NCI-H146 treated with DMSO at 0.1 percent for 48 hours (cell line): ENCODE measurements at regions not wholly inside any gene's neighbourhood (a gene's known extent, or its start where the extent isn't known, plus 50 kb on each side); places are given as distances from the start of the nearest gene placed in this dataset.
"Not testable (repeated sequence)": the region's sequence is repeated elsewhere in the genome, so short reads cannot be mapped to it uniquely, and the experiment has no call there.

ENCODE experiments used
- DNase-seq: peaks from one replicate; lab custom pipeline; 2025; ENCODE audit not compliant: unreplicated experiment; lab: John Stamatoyannopoulos, UW

GRCh38 chr20:55175081-55175480 is 699.7 kb downstream of the DOK5 start:
- no peak for DNase-seq

GRCh38 chr20:55174635-55175034 is 699.2 kb downstream of the DOK5 start:
- DNase-seq = no peak

GRCh38 chr20:55174172-55174571 is 698.8 kb downstream of the DOK5 start:
- DNase-seq = no peak

GRCh38 chr20:55173601-55174000 is 698.2 kb downstream of the DOK5 start:
- DNase-seq = no peak

- peak; percentile 84 for DNase-seq
These were observed 697.1 kb downstream of the DOK5 start for GRCh38 chr20:55172310-55173002.

- DNase-seq = peak; percentile 100
These were observed 690.7 kb downstream of the DOK5 start for GRCh38 chr20:55166063-55166462.

- no peak for DNase-seq
These were observed 685.6 kb downstream of the DOK5 start for GRCh38 chr20:55160996-55161395.

- no peak for DNase-seq
These were observed 684.6 kb downstream of the DOK5 start for GRCh38 chr20:55160037-55160436.

- no peak for DNase-seq
These were observed 683.8 kb downstream of the DOK5 start for GRCh38 chr20:55159230-55159629.

GRCh38 chr20:55158446-55158845 is 683.1 kb downstream of the DOK5 start:
- DNase-seq = no peak

- DNase-seq = no peak
These were observed 680.0 kb downstream of the DOK5 start for GRCh38 chr20:55155360-55155759.

GRCh38 chr20:55153001-55153645 is 677.7 kb downstream of the DOK5 start:
- no peak for DNase-seq

GRCh38 chr20:55151171-55151570 is 675.8 kb downstream of the DOK5 start:
- no peak for DNase-seq

- peak; percentile 31 for DNase-seq
These were observed 668.2 kb downstream of the DOK5 start for GRCh38 chr20:55143601-55144000.

GRCh38 chr20:55142932-55143331 is 667.5 kb downstream of the DOK5 start:
- DNase-seq = no peak

- DNase-seq = peak; percentile 91
These were observed 665.2 kb downstream of the DOK5 start for GRCh38 chr20:55140631-55141030.

- DNase-seq = no peak
These were observed 663.9 kb downstream of the DOK5 start for GRCh38 chr20:55139173-55139765.

GRCh38 chr20:55135923-55136322 is 660.5 kb downstream of the DOK5 start:
- no peak for DNase-seq

- DNase-seq = no peak
These were observed 657.1 kb downstream of the DOK5 start for GRCh38 chr20:55132523-55132922.

GRCh38 chr20:55117577-55117976 is 642.2 kb downstream of the DOK5 start:
- not testable (repeated sequence) for DNase-seq

GRCh38 chr20:55116598-55116997 is 641.2 kb downstream of the DOK5 start:
- DNase-seq = no peak

GRCh38 chr20:55103188-55103587 is 627.8 kb downstream of the DOK5 start:
- DNase-seq = peak; percentile 81
